ENCODE measurements at regions not wholly inside any gene's neighbourhood (a gene's known extent, or its start where the extent isn't known, plus 50 kb on each side); places are given as distances from the start of the nearest gene placed in this dataset.

GRCh38 chr5:82365744-82366228 lies 87.6 kb upstream of the RPS23 start (continued):
- TF ChIP-seq ZNF350 (CRISPR knock-in tag; IDR thresholded peaks at IDR 0.05; ENCODE audit: borderline replicate concordance, low read depth): peak; percentile 32; the same call in 1 of the 2 replicates
- TF ChIP-seq, protein P1, sequence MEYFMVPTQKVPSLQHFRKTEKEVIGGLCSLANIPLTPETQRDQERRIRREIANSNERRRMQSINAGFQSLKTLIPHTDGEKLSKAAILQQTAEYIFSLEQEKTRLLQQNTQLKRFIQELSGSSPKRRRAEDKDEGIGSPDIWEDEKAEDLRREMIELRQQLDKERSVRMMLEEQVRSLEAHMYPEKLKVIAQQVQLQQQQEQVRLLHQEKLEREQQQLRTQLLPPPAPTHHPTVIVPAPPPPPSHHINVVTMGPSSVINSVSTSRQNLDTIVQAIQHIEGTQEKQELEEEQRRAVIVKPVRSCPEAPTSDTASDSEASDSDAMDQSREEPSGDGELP (IDR thresholded peaks at IDR 0.05; ENCODE audit: borderline replicate concordance, low read depth): peak; percentile 25; the same call in 1 of the 2 replicates
- peak; percentile 61; the same call in 1 of the 2 replicates for TF ChIP-seq MEIS2 (CRISPR knock-in tag; IDR thresholded peaks at IDR 0.05)
- peak; percentile 22; the same call in 1 of the 2 replicates for TF ChIP-seq MIER3 (CRISPR knock-in tag; IDR thresholded peaks at IDR 0.05; ENCODE audit: borderline replicate concordance)
- TF ChIP-seq ZNF484 (CRISPR knock-in tag; IDR thresholded peaks at IDR 0.05; ENCODE audit: borderline replicate concordance, low read depth): no peak
- no peak for TF ChIP-seq ZNF451 (CRISPR knock-in tag; IDR thresholded peaks at IDR 0.05)
- TF ChIP-seq ZNF367 (CRISPR knock-in tag; IDR thresholded peaks at IDR 0.05; ENCODE audit: borderline replicate concordance): no peak
- peak; percentile 51; the same call in 1 of the 2 replicates for TF ChIP-seq RXRB (CRISPR knock-in tag; IDR thresholded peaks at IDR 0.05; ENCODE audit: borderline replicate concordance)
- TF ChIP-seq PAXIP1 (CRISPR knock-in tag; conservative IDR thresholded peaks at IDR 0.05): 0 out of 2 replicates have a peak, but pooled peaks have one; percentile 25
- TF ChIP-seq IKZF4 (CRISPR knock-in tag; IDR thresholded peaks at IDR 0.05; ENCODE audit: borderline replicate concordance, low read depth, not compliant biosample characterization): no peak
- no peak for TF ChIP-seq HNRNPH1 (optimal IDR thresholded peaks at IDR 0.05; ENCODE audit: low read depth, low read length)
- TF ChIP-seq SOX6 (IDR thresholded peaks at IDR 0.05): no peak
- TF ChIP-seq SOX6 (CRISPR knock-in tag; IDR thresholded peaks at IDR 0.05): peak; percentile 69
- no peak for TF ChIP-seq ZNF121 (CRISPR knock-in tag; IDR thresholded peaks at IDR 0.05)
- no peak for TF ChIP-seq STAG1 (CRISPR knock-in tag; IDR thresholded peaks at IDR 0.05)
- no peak for TF ChIP-seq ZNF781 (CRISPR knock-in tag; IDR thresholded peaks at IDR 0.05; ENCODE audit: borderline replicate concordance, not compliant biosample characterization)
- TF ChIP-seq ZSCAN9 (CRISPR knock-in tag; IDR thresholded peaks at IDR 0.05; ENCODE audit: borderline replicate concordance): 0 out of 2 replicates have a peak, but pooled peaks have one; percentile 43
- no peak for TF ChIP-seq SIX1 (CRISPR knock-in tag; IDR thresholded peaks at IDR 0.05; ENCODE audit: borderline replicate concordance)
- TF ChIP-seq, protein P2, sequence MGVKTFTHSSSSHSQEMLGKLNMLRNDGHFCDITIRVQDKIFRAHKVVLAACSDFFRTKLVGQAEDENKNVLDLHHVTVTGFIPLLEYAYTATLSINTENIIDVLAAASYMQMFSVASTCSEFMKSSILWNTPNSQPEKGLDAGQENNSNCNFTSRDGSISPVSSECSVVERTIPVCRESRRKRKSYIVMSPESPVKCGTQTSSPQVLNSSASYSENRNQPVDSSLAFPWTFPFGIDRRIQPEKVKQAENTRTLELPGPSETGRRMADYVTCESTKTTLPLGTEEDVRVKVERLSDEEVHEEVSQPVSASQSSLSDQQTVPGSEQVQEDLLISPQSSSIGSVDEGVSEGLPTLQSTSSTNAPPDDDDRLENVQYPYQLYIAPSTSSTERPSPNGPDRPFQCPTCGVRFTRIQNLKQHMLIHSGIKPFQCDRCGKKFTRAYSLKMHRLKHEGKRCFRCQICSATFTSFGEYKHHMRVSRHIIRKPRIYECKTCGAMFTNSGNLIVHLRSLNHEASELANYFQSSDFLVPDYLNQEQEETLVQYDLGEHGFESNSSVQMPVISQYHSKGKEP (CRISPR knock-in tag; IDR thresholded peaks at IDR 0.05): no peak
- TF ChIP-seq CHD4 (IDR thresholded peaks at IDR 0.05; ENCODE audit: borderline replicate concordance, low read length): no peak
- no peak for TF ChIP-seq ZNF33B (CRISPR knock-in tag; IDR thresholded peaks at IDR 0.05)
- no peak for TF ChIP-seq ZNF138 (CRISPR knock-in tag; IDR thresholded peaks at IDR 0.05; ENCODE audit: low read depth)
- peak; percentile 76 for TF ChIP-seq CEBPG (CRISPR knock-in tag; IDR thresholded peaks at IDR 0.05)
- TF ChIP-seq ZNF460 (CRISPR knock-in tag; IDR thresholded peaks at IDR 0.05; ENCODE audit: borderline replicate concordance): no peak
- no peak for TF ChIP-seq ZNF30 (CRISPR knock-in tag; IDR thresholded peaks at IDR 0.05)
- 0 out of 2 replicates have a peak, but pooled peaks have one; percentile 39 for TF ChIP-seq ZSCAN31 (CRISPR knock-in tag; IDR thresholded peaks at IDR 0.05; ENCODE audit: low read depth)
- TF ChIP-seq SAP130 (CRISPR knock-in tag; IDR thresholded peaks at IDR 0.05; ENCODE audit: low read depth): peak; percentile 53

Measured in HepG2 (cell line).